HG02571 (cell line): ENCODE measurements at regions not wholly inside any gene's neighbourhood (a gene's known extent, or its start where the extent isn't known, plus 50 kb on each side); places are given as distances from the start of the nearest gene placed in this dataset.

Source experiments
- ATAC-seq: cut with Tn5 transposase; IDR thresholded peaks from one replicate; pipeline ENCODE4 v1.9.1; 2021; ENCODE audit warnings: mild to moderate bottlenecking, moderate library complexity; ENCODE audit not compliant: unreplicated experiment

- ATAC-seq, result no peak
Observed at GRCh38 chr5:33277061-33277650, 163.6 kb upstream of the TARS1 start.

- no peak for ATAC-seq
Observed at GRCh38 chr5:33281431-33281843, 159.3 kb upstream of the TARS1 start.

GRCh38 chr5:33282157-33282556 lies 158.6 kb upstream of the TARS1 start:
- ATAC-seq, result no peak

GRCh38 chr5:33282696-33283095 lies 158.1 kb upstream of the TARS1 start:
- ATAC-seq, result no peak

GRCh38 chr5:33283243-33283642 lies 157.5 kb upstream of the TARS1 start:
- no peak for ATAC-seq

GRCh38 chr5:33284681-33285080 lies 156.1 kb upstream of the TARS1 start:
- no peak for ATAC-seq

GRCh38 chr5:33287242-33287641 lies 153.5 kb upstream of the TARS1 start:
- no peak for ATAC-seq

GRCh38 chr5:33291216-33292000 lies 149.4 kb upstream of the TARS1 start:
- ATAC-seq, result no peak

GRCh38 chr5:33297760-33298216 lies 143.0 kb upstream of the TARS1 start:
- no peak for ATAC-seq

- peak; percentile 20 for ATAC-seq
Observed at GRCh38 chr5:33299621-33300208, 141.1 kb upstream of the TARS1 start.

- ATAC-seq, result peak; percentile 70
Observed at GRCh38 chr5:33300209-33300742, 140.5 kb upstream of the TARS1 start.

- no peak for ATAC-seq
Observed at GRCh38 chr5:33303579-33304095, 137.1 kb upstream of the TARS1 start.

GRCh38 chr5:33304601-33305000 lies 136.2 kb upstream of the TARS1 start:
- ATAC-seq, result no peak

GRCh38 chr5:33305572-33305971 lies 135.2 kb upstream of the TARS1 start:
- no peak for ATAC-seq

GRCh38 chr5:33306758-33307157 lies 134.0 kb upstream of the TARS1 start:
- ATAC-seq, result no peak

GRCh38 chr5:33308586-33308985 lies 132.2 kb upstream of the TARS1 start:
- no peak for ATAC-seq

GRCh38 chr5:33309068-33309467 lies 131.7 kb upstream of the TARS1 start:
- ATAC-seq, result no peak

- ATAC-seq, result no peak
Observed at GRCh38 chr5:33309536-33310345, 131.0 kb upstream of the TARS1 start.

- no peak for ATAC-seq
Observed at GRCh38 chr5:33310451-33310850, 130.3 kb upstream of the TARS1 start.

GRCh38 chr5:33311893-33312292 lies 128.9 kb upstream of the TARS1 start:
- ATAC-seq, result no peak
